ENCODE measurements at regions not wholly inside any gene's neighbourhood (a gene's known extent, or its start where the extent isn't known, plus 50 kb on each side); places are given as distances from the start of the nearest gene placed in this dataset.

GRCh38 chr11:112718483-112718882 lies 242.7 kb upstream of the NCAM1 start:
- H4K8ac ChIP-seq (ENCODE audit: extremely low read depth, insufficient read depth, low read length): no peak overlapping the region
- H3K9me3 ChIP-seq (ENCODE audit: insufficient read depth in 2 of 2, low read depth in 1 of 2, low read length in 1 of 2): no peaks in the 10 kb centered on the region
- H3K79me2 ChIP-seq (ENCODE audit: control insufficient read depth in 1 of 2, insufficient read depth in 2 of 2, low read length in 2 of 2): no peaks in the 10 kb centered on the region
- H2BK20ac ChIP-seq (ENCODE audit: low read length): no peak overlapping the region
- no peak overlapping the region for H2BK5ac ChIP-seq (ENCODE audit: low read depth, low read length)
- H2AK5ac ChIP-seq (ENCODE audit: low read depth, low read length): no peak overlapping the region
- H3K14ac ChIP-seq (ENCODE audit: insufficient read length): no peak overlapping the region
- H2BK12ac ChIP-seq (ENCODE audit: low read depth, low read length): no peak overlapping the region
- no peaks in the 10 kb centered on the region for H3K36me3 ChIP-seq (ENCODE audit: control insufficient read depth in 2 of 4, insufficient read depth in 4 of 4, low read length in 3 of 4)
- no peak overlapping the region for H3K4me3 ChIP-seq (ENCODE audit: extremely low read depth in 1 of 4, insufficient read depth in 2 of 4, low read depth in 3 of 4, low read length in 4 of 4)
- CTCF ChIA-PET (ENCODE audit: partially characterized antibody): no interaction called here
- POLR2A ChIA-PET (ENCODE audit: partially characterized antibody): no interaction called here
- H2BK120ac ChIP-seq (replicated peaks; ENCODE audit: low read depth, low read length): no peak overlapping the region
- no peak overlapping the region for H3K9ac ChIP-seq (replicated peaks in 1 of 4; ENCODE audit: extremely low read depth in 1 of 4, low read depth in 3 of 4, low read length in 3 of 4)
- H4K5ac ChIP-seq (ENCODE audit: insufficient read length, low read depth, low read length): no peak overlapping the region
- H3K4me1 ChIP-seq (replicated peaks in 1 of 4; ENCODE audit: control insufficient read depth in 3 of 4, insufficient read depth in 4 of 4, low read length in 3 of 4): no peaks in the 10 kb centered on the region
- no peak overlapping the region for H4K91ac ChIP-seq (replicated peaks; ENCODE audit: insufficient read length, low read length)
- H3K27me3 ChIP-seq (replicated peaks in 1 of 4; ENCODE audit: control insufficient read depth in 3 of 4, extremely low read depth in 1 of 4, insufficient read depth in 3 of 4, low read length in 3 of 4): no peaks in the 10 kb centered on the region
- H3K4me2 ChIP-seq (ENCODE audit: insufficient read depth in 1 of 2, low read depth in 2 of 2, low read length in 2 of 2): no peak overlapping the region
- no peak overlapping the region for H2AFZ ChIP-seq (ENCODE audit: low read length)
- no peaks in the 10 kb centered on the region for H4K20me1 ChIP-seq (replicated peaks in 1 of 2; ENCODE audit: control insufficient read depth in 1 of 2, insufficient read depth in 2 of 2, low read length in 2 of 2)
- no peaks in the 10 kb centered on the region for H3K23me2 ChIP-seq (ENCODE audit: low read depth, low read length)
- no peaks in the 10 kb centered on the region for H3K79me1 ChIP-seq (ENCODE audit: low read depth, low read length)
- WGBS, 2 experiments (ENCODE audit: extremely low coverage in 1 of 2, insufficient coverage in 1 of 2, insufficient read length in 1 of 2, insufficient replicate concordance in 2 of 2, low coverage in 1 of 2, low lambda C conversion rate in 2 of 2, missing lambda C conversion rate in 1 of 2): 38% methylated on average over 1 of the region's 1 CpG; no CpG with 5 or more reads in 1 of the 2 experiments
- no peak for TF ChIP-seq JUND (IDR thresholded peaks at IDR 0.05; ENCODE audit: low read length)
- FAIRE-seq (no peak), DNase-seq (ENCODE audit: low read depth in 1 of 2, low spot score in 2 of 2) (no peak)
- no peak overlapping the region for H3K27ac ChIP-seq (ENCODE audit: low read depth, low read length)
- no peak overlapping the region for H3K56ac ChIP-seq (replicated peaks; ENCODE audit: insufficient read length, low read depth, low read length)
- H3K23ac ChIP-seq (ENCODE audit: insufficient read length): no peak overlapping the region
- H3K18ac ChIP-seq (ENCODE audit: extremely low read depth, low read length): no peak overlapping the region
- H3K4ac ChIP-seq (replicated peaks; ENCODE audit: insufficient read length, low read depth, low read length): no peak overlapping the region
- H2BK15ac ChIP-seq (ENCODE audit: low read length): no peak overlapping the region

Data from H1 (cell line).